Mammary epithelial cell (primary cell): ENCODE measurements at regions not wholly inside any gene's neighbourhood (a gene's known extent, or its start where the extent isn't known, plus 50 kb on each side); places are given as distances from the start of the nearest gene placed in this dataset.

ENCODE experiments used
- CTCF ChIP-seq, 2 donors: IDR thresholded peaks in 1 of 2; conservative IDR thresholded peaks in 1 of 2; 2 replicates each; pipeline ENCODE4 v1.5.1; 2011 to 2012; ENCODE audit warnings: inconsistent platforms in 2 of 2, low read length in 2 of 2, mild to moderate bottlenecking in 2 of 2, control low read depth in 1 of 2, low read depth in 1 of 2; ENCODE audit not compliant: insufficient read depth in 1 of 2; ENCODE audit errors: extremely low read depth in 1 of 2
- EZH2 ChIP-seq: IDR thresholded peaks from 2 replicates; pipeline ENCODE4 v1.6.1; 2012; ENCODE audit warnings: low read length, inconsistent platforms, borderline replicate concordance

- TF ChIP-seq CTCF (conservative IDR thresholded peaks at IDR 0.05 in 1 of 2, IDR thresholded peaks at IDR 0.05 in 1 of 2; ENCODE audit: extremely low read depth in 1 of 2, insufficient read depth in 1 of 2, low read depth in 1 of 2, low read length in 2 of 2) (no peak), EZH2 (no peak)
These were observed 2339.2 kb downstream of the MAT2B start for GRCh38 chr5:165844571-165844970.
